Astrocyte (in vitro differentiated cells and primary cell): ENCODE measurements at regions not wholly inside any gene's neighbourhood (a gene's known extent, or its start where the extent isn't known, plus 50 kb on each side); places are given as distances from the start of the nearest gene placed in this dataset.

Experiments used
- DNase-seq: peaks from one replicate; pipeline ENCODE4 v3.0.0-alpha.2; 2010; ENCODE audit warnings: low read depth
- FAIRE-seq: peaks from 2 replicates; lab custom pipeline; 2011; peaks lifted over from hg19 to GRCh38; lab: Jason Lieb, UNC
- H2AFZ ChIP-seq: 2 replicates; pipeline ENCODE4 v1.6.0; 2012; ENCODE audit warnings: low read depth, low read length, inconsistent platforms
- H3K27ac ChIP-seq: 2 replicates; pipeline ENCODE4 v1.5.1; 2011; ENCODE audit warnings: low read depth, low read length, inconsistent platforms
- H3K27me3 ChIP-seq: 2 replicates; pipeline ENCODE4 v1.6.0; 2011; ENCODE audit warnings: low read length, inconsistent platforms; ENCODE audit not compliant: insufficient read depth
- H3K36me3 ChIP-seq: 2 replicates; pipeline ENCODE4 v1.5.1; 2011; ENCODE audit warnings: low read length, inconsistent platforms; ENCODE audit not compliant: insufficient read depth
- H3K4me1 ChIP-seq: 2 replicates; pipeline ENCODE4 v1.5.1; 2011; ENCODE audit warnings: low read length, inconsistent platforms; ENCODE audit not compliant: insufficient read depth
- H3K4me2 ChIP-seq: 2 replicates; pipeline ENCODE4 v1.6.0; 2012; ENCODE audit warnings: low read length, inconsistent platforms
- H3K4me3 ChIP-seq: 2 replicates; pipeline ENCODE4 v1.5.1; 2011; ENCODE audit warnings: low read depth, mild to moderate bottlenecking, low read length, inconsistent platforms; ENCODE audit not compliant: insufficient read depth
- H3K79me2 ChIP-seq: 2 replicates; pipeline ENCODE4 v1.6.0; 2012; ENCODE audit warnings: mild to moderate bottlenecking, low read length, inconsistent platforms; ENCODE audit not compliant: insufficient read depth
- H3K9ac ChIP-seq: 2 replicates; pipeline ENCODE4 v1.6.0; 2012; ENCODE audit warnings: mild to moderate bottlenecking, low read length, inconsistent platforms
- H3K9me3 ChIP-seq: 2 replicates; pipeline ENCODE4 v1.5.1; 2012; ENCODE audit warnings: low read depth, mild to moderate bottlenecking, low read length, inconsistent platforms; ENCODE audit not compliant: insufficient read depth
- H4K20me1 ChIP-seq: 2 replicates; pipeline ENCODE4 v1.6.0; 2012; ENCODE audit warnings: low read length, inconsistent platforms; ENCODE audit not compliant: insufficient read depth
- H3K27ac Mint-ChIP-seq: one replicate; pipeline ENCODE4 v1.8.0; 2021; ENCODE audit warnings: mild to moderate bottlenecking, mixed read lengths; ENCODE audit not compliant: unreplicated experiment
- H3K27me3 Mint-ChIP-seq: one replicate; pipeline ENCODE4 v1.8.0; 2021; ENCODE audit warnings: low read depth, mixed read lengths; ENCODE audit not compliant: unreplicated experiment
- H3K36me3 Mint-ChIP-seq: one replicate; pipeline ENCODE4 v1.8.0; 2021; ENCODE audit warnings: low read depth, mixed read lengths; ENCODE audit not compliant: unreplicated experiment
- H3K4me1 Mint-ChIP-seq: one replicate; pipeline ENCODE4 v1.8.0; 2021; ENCODE audit warnings: low read depth, mixed read lengths; ENCODE audit not compliant: unreplicated experiment
- H3K4me3 Mint-ChIP-seq: one replicate; pipeline ENCODE4 v1.8.0; 2021; ENCODE audit warnings: mild to moderate bottlenecking, moderate library complexity, mixed read lengths; ENCODE audit not compliant: unreplicated experiment
- H3K9me3 Mint-ChIP-seq: one replicate; pipeline ENCODE4 v1.8.0; 2021; ENCODE audit warnings: mild to moderate bottlenecking, mixed read lengths; ENCODE audit not compliant: unreplicated experiment
- CTCF ChIP-seq: IDR thresholded peaks from 2 replicates; pipeline ENCODE4 v1.5.1; 2011; ENCODE audit warnings: low read depth, mild to moderate bottlenecking, inconsistent platforms, low read length, moderate library complexity; ENCODE audit not compliant: insufficient read depth
- EZH2 ChIP-seq: IDR thresholded peaks from 2 replicates; pipeline ENCODE4 v1.6.1; 2012; ENCODE audit warnings: mild to moderate bottlenecking, low read length, inconsistent platforms; ENCODE audit not compliant: insufficient read depth

GRCh38 chr18:62665188-62665587, 50.2 kb upstream of the PHLPP1 start:
- Histone ChIP-seq H3K79me2 (no peaks in the 10 kb centered on the region), H3K4me2 (no peak overlapping the region), H3K4me3 (no peak overlapping the region), H3K4me1 (peaks cover 5% of the 10 kb centered on the region), H3K36me3 (no peaks in the 10 kb centered on the region), H3K9ac (no peak overlapping the region), H3K27me3 (no peaks in the 10 kb centered on the region), H4K20me1 (no peaks in the 10 kb centered on the region), H3K27ac (no peak overlapping the region), H3K9me3 (no peaks in the 10 kb centered on the region), H2AFZ (no peak overlapping the region)
- Mint-ChIP-seq H3K27me3 (no peaks in the 10 kb centered on the region), H3K4me3 (no peak overlapping the region), H3K9me3 (no peaks in the 10 kb centered on the region), H3K27ac (no peak overlapping the region), H3K36me3 (no peaks in the 10 kb centered on the region), H3K4me1 (peaks cover 5% of the 10 kb centered on the region)
- FAIRE-seq (no peak), DNase-seq (no peak)
- TF ChIP-seq EZH2 (no peak), CTCF (no peak)
